ENCODE measurements at regions not wholly inside any gene's neighbourhood (a gene's known extent, or its start where the extent isn't known, plus 50 kb on each side); places are given as distances from the start of the nearest gene placed in this dataset.

DNA sequence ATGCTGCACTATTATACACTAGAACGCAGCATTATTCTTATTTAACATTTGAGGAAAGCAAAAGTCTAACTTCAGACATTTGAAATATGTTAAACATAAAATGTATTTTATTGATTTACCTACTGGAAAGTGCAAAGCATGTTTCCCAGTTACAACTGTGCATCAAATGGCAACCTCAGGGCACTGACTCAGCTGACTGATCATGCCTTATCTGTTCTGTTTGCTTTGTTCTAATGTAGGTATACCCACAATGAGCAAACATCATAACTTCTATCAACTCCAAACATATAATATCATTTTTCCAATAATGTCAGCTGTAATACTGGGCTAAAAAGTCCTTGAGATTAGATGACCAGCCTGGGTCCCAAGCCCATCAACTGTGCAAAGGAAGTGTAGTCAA lies 431.0 kb downstream of the FOXG1 start:
- no peak overlapping the region for H3K4me3 ChIP-seq (ENCODE audit: low read length)
- no peaks in the 10 kb centered on the region for H3K4me1 Mint-ChIP-seq
- ATAC-seq = no peak
- no peak for DNase-seq
- CTCF ChIA-PET = no interaction called here
- H3K27me3 ChIP-seq (ENCODE audit: control insufficient read depth in 2 of 2, insufficient read depth in 2 of 2, low read length in 2 of 2) = no peaks in the 10 kb centered on the region
- no peaks in the 10 kb centered on the region for H3K36me3 ChIP-seq (ENCODE audit: control insufficient read depth in 2 of 3, insufficient read depth in 3 of 3, low read length in 3 of 3)
- no peak overlapping the region for H3K27ac ChIP-seq (ENCODE audit: low read depth, low read length)
- H3K27ac Mint-ChIP-seq = no peak overlapping the region
- POLR2A ChIA-PET = no interaction called here
- peaks cover 0 to 3% (median 0%) of the 10 kb centered on the region in 5 donors for H3K36me3 Mint-ChIP-seq
- H3K27me3 Mint-ChIP-seq = no peaks in the 10 kb centered on the region
- no peaks in the 10 kb centered on the region for H3K9me3 ChIP-seq (ENCODE audit: control insufficient read depth in 2 of 3, low read length in 3 of 3)
- peaks cover 0 to 26% (median 3%) of the 10 kb centered on the region in 11 donors for H3K9me3 Mint-ChIP-seq
- intact Hi-C loops (cut with micrococcal nuclease) = no loop called here
- H3K4me1 ChIP-seq (ENCODE audit: control insufficient read depth in 2 of 2, insufficient read depth in 2 of 2, low read length in 2 of 2) = no peaks in the 10 kb centered on the region
- H3K4me3 Mint-ChIP-seq = no peak overlapping the region

DNA sequence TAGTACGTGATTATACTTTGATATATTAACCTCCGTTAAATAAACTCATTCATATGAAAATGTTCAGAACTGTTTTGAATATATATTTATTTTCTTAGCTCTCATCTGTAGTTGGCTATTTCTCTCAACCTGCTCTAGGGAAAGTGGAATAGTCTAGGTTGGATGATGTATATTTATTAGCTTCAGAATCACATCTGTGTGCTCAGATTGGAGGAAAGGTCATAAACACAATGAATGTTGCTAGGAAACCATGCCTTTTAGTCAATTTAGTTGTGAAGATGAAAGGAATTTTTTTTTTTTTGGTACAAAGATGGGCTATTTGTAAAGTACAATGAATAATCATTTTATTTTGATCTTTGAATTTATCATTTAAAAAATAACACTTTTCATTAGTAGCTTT lies 439.1 kb downstream of the FOXG1 start:
- H3K4me3 Mint-ChIP-seq = no peak overlapping the region
- POLR2A ChIA-PET = no interaction called here

DNA sequence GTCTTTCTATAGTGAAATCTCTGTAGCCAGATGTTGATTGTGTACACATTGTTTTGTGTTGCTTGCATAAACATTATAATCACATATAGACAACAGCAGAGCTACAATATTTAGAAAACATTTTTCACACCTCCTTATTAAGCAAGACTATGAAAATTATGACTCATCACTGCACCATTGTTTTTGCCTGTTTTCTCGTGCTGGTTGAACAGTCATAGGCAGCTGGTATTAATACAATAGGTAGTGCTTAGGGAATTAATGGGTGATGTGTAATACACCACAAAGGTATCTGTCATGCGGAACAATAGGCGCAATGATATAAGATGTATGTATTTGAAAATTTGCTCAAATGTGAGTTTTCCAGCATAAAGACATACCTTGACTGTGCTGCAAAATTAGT lies 449.3 kb downstream of the FOXG1 start:
- ChIA-PET CTCF (no interaction called here), POLR2A (no interaction called here)
- no peak for DNase-seq

More for the DNA sequence above, 439.1 kb downstream of the FOXG1 start:
- Mint-ChIP-seq H3K27ac (no peak overlapping the region), H3K4me1 (no peaks in the 10 kb centered on the region), H3K9me3 (peaks cover 0 to 25% (median 5%) of the 10 kb centered on the region in 11 donors), H3K27me3 (no peaks in the 10 kb centered on the region), H3K36me3 (peaks cover 0 to 3% (median 0%) of the 10 kb centered on the region in 5 donors)
- Histone ChIP-seq H3K9me3 (ENCODE audit: control insufficient read depth in 2 of 3, low read length in 3 of 3) (no peaks in the 10 kb centered on the region), H3K27me3 (ENCODE audit: control insufficient read depth in 2 of 2, insufficient read depth in 2 of 2, low read length in 2 of 2) (no peaks in the 10 kb centered on the region), H3K4me3 (ENCODE audit: low read length) (no peak overlapping the region), H3K27ac (ENCODE audit: low read depth, low read length) (no peak overlapping the region), H3K4me1 (ENCODE audit: control insufficient read depth in 2 of 2, insufficient read depth in 2 of 2, low read length in 2 of 2) (no peaks in the 10 kb centered on the region), H3K36me3 (ENCODE audit: control insufficient read depth in 2 of 3, insufficient read depth in 3 of 3, low read length in 3 of 3) (no peaks in the 10 kb centered on the region)
- CTCF ChIA-PET = no interaction called here
- DNase-seq = no peak
- ATAC-seq = no peak
- intact Hi-C loops (cut with micrococcal nuclease) = no loop called here

DNA sequence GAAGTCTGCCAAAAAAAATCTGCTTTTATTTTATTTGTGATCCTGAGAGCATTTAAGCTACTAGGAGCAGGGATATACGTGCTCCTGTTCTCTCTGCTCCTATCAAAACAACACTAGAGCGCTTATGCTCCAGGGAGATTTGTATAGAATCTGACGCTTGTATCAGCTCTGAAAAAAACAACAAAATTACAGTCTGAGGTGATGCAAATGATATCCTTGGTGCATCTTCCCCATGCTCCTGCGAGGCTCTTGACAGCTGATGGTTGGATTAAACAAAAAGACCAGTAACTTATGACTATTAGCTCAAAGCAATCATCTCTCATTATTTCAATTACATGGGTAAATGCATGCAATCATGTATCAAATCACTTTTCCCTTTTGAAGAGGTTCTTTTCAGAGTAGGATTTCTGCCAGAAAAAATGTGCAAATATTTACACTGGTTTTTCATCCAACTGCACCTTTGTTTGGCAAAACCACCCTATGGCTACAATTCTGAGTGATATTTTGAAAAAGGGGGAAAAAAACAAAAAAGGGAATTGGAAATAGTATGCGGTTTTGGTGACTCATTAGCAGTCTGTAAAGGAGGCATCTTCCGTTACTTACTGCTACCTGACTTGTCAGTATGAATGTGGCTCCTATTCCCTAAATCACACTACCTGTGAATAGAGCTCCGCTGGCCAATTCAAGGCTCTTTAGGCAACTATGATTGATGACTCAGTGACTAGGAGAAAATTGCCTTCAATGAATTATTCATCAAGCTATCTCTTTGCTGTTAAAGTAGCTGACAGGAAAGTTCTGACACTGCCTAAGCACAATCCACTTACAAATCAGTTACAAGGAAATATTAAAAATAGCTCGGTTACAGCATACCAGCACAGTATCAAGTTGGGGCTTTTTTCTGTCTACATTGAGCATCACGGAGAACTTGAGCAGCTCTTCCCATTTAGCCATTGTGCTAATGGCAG lies 450.0 kb downstream of the FOXG1 start:
- no peaks in the 10 kb centered on the region for H3K27me3 ChIP-seq (ENCODE audit: control insufficient read depth in 2 of 2, insufficient read depth in 2 of 2, low read length in 2 of 2)

More for the DNA sequence above, 449.3 kb downstream of the FOXG1 start:
- no peak for ATAC-seq
- no peaks in the 10 kb centered on the region for H3K36me3 Mint-ChIP-seq
- H3K9me3 ChIP-seq (ENCODE audit: control insufficient read depth in 2 of 3, low read length in 3 of 3) = no peaks in the 10 kb centered on the region
- no peaks in the 10 kb centered on the region for H3K36me3 ChIP-seq (ENCODE audit: control insufficient read depth in 2 of 3, insufficient read depth in 3 of 3, low read length in 3 of 3)
- no peak overlapping the region for H3K4me3 Mint-ChIP-seq
- no peaks in the 10 kb centered on the region for H3K4me1 ChIP-seq (ENCODE audit: control insufficient read depth in 2 of 2, insufficient read depth in 2 of 2, low read length in 2 of 2)
- H3K27me3 ChIP-seq (ENCODE audit: control insufficient read depth in 2 of 2, insufficient read depth in 2 of 2, low read length in 2 of 2) = no peaks in the 10 kb centered on the region
- no peak overlapping the region for H3K4me3 ChIP-seq (ENCODE audit: low read length)
- intact Hi-C loops (cut with micrococcal nuclease) = no loop called here
- H3K9me3 Mint-ChIP-seq = peaks cover 0 to 8% (median 5%) of the 10 kb centered on the region in 11 donors
- no peak overlapping the region for H3K27ac ChIP-seq (ENCODE audit: low read depth, low read length)
- no peaks in the 10 kb centered on the region for H3K27me3 Mint-ChIP-seq
- no peak overlapping the region for H3K27ac Mint-ChIP-seq
- no peaks in the 10 kb centered on the region for H3K4me1 Mint-ChIP-seq

DNA sequence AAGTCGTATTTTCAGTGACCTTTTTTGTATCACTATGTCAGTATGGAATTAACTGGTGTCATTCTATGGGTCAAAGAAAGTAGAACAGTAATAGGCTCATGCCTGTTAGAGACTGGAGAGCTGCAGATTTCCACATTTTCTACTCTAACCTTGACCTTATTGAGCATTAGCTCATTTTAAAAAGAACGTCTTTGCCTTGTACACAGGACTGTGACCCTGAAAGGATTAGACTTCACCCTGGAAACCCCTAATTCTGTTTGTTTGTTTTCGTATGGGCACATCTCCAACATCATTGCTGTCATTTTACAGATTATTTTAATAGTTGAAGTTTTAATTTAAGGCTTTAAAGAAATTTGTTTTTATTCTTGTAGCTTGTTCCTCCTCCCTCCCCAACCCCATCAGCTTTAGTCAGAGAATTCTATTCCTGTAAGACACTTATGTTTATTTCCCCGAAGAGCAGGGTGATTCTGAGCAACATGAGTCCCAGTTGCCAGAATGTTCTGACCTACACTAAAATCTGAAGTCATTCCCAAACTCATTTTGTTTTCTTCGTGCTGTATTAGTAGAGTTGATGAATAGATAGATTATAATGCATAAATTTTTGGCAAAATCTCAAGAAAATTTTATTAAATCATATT lies 451.3 kb downstream of the FOXG1 start:
- POLR2A ChIA-PET = no interaction called here
- Mint-ChIP-seq H3K4me3 (no peak overlapping the region), H3K27me3 (no peaks in the 10 kb centered on the region), H3K4me1 (no peaks in the 10 kb centered on the region), H3K9me3 (peaks cover 0 to 7% (median 5%) of the 10 kb centered on the region in 11 donors), H3K36me3 (no peaks in the 10 kb centered on the region), H3K27ac (no peak overlapping the region)
- no peaks in the 10 kb centered on the region for H3K9me3 ChIP-seq (ENCODE audit: control insufficient read depth in 2 of 3, low read length in 3 of 3)
- intact Hi-C loops (cut with micrococcal nuclease) = no loop called here
- H3K4me3 ChIP-seq (ENCODE audit: low read length) = no peak overlapping the region
- CTCF ChIA-PET = interaction anchor here (0.6 kb wide), 1 partner anchor 11 kb away, joined by 3 read pairs; no protein-coding TSS in a partner anchor
- H3K4me1 ChIP-seq (ENCODE audit: control insufficient read depth in 2 of 2, insufficient read depth in 2 of 2, low read length in 2 of 2) = no peaks in the 10 kb centered on the region
- no peak overlapping the region for H3K27ac ChIP-seq (ENCODE audit: low read depth, low read length)
- no peaks in the 10 kb centered on the region for H3K36me3 ChIP-seq (ENCODE audit: control insufficient read depth in 2 of 3, insufficient read depth in 3 of 3, low read length in 3 of 3)
- DNase-seq = no peak
- ATAC-seq = no peak
- H3K27me3 ChIP-seq (ENCODE audit: control insufficient read depth in 2 of 2, insufficient read depth in 2 of 2, low read length in 2 of 2) = no peaks in the 10 kb centered on the region

More for the DNA sequence above, 450.0 kb downstream of the FOXG1 start:
- Histone ChIP-seq H3K27ac (ENCODE audit: low read depth, low read length) (no peak overlapping the region), H3K9me3 (ENCODE audit: control insufficient read depth in 2 of 3, low read length in 3 of 3) (no peaks in the 10 kb centered on the region), H3K4me1 (ENCODE audit: control insufficient read depth in 2 of 2, insufficient read depth in 2 of 2, low read length in 2 of 2) (no peaks in the 10 kb centered on the region), H3K36me3 (ENCODE audit: control insufficient read depth in 2 of 3, insufficient read depth in 3 of 3, low read length in 3 of 3) (no peaks in the 10 kb centered on the region), H3K4me3 (ENCODE audit: low read length) (no peak overlapping the region)
- DNase-seq (no peak), ATAC-seq (no peak)
- no peaks in the 10 kb centered on the region for H3K36me3 Mint-ChIP-seq
- H3K4me1 Mint-ChIP-seq = no peaks in the 10 kb centered on the region
- H3K27ac Mint-ChIP-seq = no peak overlapping the region
- H3K27me3 Mint-ChIP-seq = no peaks in the 10 kb centered on the region
- H3K9me3 Mint-ChIP-seq = peaks cover 0 to 10% (median 5%) of the 10 kb centered on the region in 11 donors
- POLR2A ChIA-PET = no interaction called here
- intact Hi-C loops (cut with micrococcal nuclease) = no loop called here
- CTCF ChIA-PET = no interaction called here
- no peak overlapping the region for H3K4me3 Mint-ChIP-seq

DNA sequence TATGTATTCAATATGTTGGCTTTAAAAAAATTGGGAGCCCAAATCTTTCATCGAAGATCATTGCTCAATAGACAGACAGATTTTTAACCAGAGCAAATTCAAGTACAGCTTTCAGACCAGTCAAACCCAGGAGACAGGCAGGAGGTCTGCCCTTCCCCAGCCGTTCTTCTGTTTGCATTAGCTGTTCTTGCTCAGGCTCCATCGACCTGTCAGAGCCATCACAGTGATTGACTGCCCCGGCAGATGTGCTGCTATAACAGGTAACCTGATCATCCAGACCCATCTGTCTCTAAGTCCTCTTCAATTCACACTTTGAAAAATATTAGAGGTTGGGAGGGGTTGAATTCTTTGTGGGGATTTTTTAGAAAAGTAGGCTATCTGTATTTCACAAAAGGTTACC lies 453.5 kb downstream of the FOXG1 start:
- Mint-ChIP-seq H3K9me3 (peaks cover 0 to 13% (median 2%) of the 10 kb centered on the region in 11 donors), H3K27me3 (no peaks in the 10 kb centered on the region), H3K36me3 (no peaks in the 10 kb centered on the region), H3K27ac (no peak overlapping the region), H3K4me1 (no peaks in the 10 kb centered on the region), H3K4me3 (no peak overlapping the region)
- Histone ChIP-seq H3K9me3 (ENCODE audit: control insufficient read depth in 2 of 3, low read length in 3 of 3) (no peaks in the 10 kb centered on the region), H3K36me3 (ENCODE audit: control insufficient read depth in 2 of 3, insufficient read depth in 3 of 3, low read length in 3 of 3) (no peaks in the 10 kb centered on the region), H3K4me1 (ENCODE audit: control insufficient read depth in 2 of 2, insufficient read depth in 2 of 2, low read length in 2 of 2) (no peaks in the 10 kb centered on the region), H3K4me3 (ENCODE audit: low read length) (no peak overlapping the region), H3K27me3 (ENCODE audit: control insufficient read depth in 2 of 2, insufficient read depth in 2 of 2, low read length in 2 of 2) (no peaks in the 10 kb centered on the region), H3K27ac (ENCODE audit: low read depth, low read length) (no peak overlapping the region)
- ChIA-PET POLR2A (no interaction called here), CTCF (no interaction called here)
- intact Hi-C loops (cut with micrococcal nuclease) = no loop called here
- DNase-seq (no peak), ATAC-seq (no peak)
